MM.1S (cell line): ENCODE measurements at regions not wholly inside any gene's neighbourhood (a gene's known extent, or its start where the extent isn't known, plus 50 kb on each side); places are given as distances from the start of the nearest gene placed in this dataset.

Experiments
- DNase-seq: peaks from one replicate; pipeline ENCODE4 v3.0.0-alpha.2; 2015
- H2AFZ ChIP-seq: fragments of 300-600 bp; sonication (generic); 2 replicates; pipeline ENCODE4 v1.6.0; 2016; ENCODE audit warnings: antibody characterized with exemption, low read length
- H3F3A ChIP-seq: fragments of 300-600 bp; sonication (generic); 2 replicates; pipeline ENCODE4 v1.6.1; 2016; ENCODE audit warnings: mild to moderate bottlenecking, antibody characterized with exemption, low read length, moderate library complexity, mixed read lengths; ENCODE audit not compliant: insufficient read depth
- H3K27ac ChIP-seq: fragments of 300-600 bp; sonication (generic); 2 replicates; pipeline ENCODE4 v1.5.1; 2016; ENCODE audit warnings: mild to moderate bottlenecking, low read length
- H3K27me3 ChIP-seq: fragments of 300-600 bp; sonication (generic); replicated peaks from 2 replicates; pipeline ENCODE4 v1.6.0; 2016; ENCODE audit warnings: low read length; ENCODE audit not compliant: insufficient read depth
- H3K36me3 ChIP-seq: fragments of 300-600 bp; sonication (generic); replicated peaks from 2 replicates; pipeline ENCODE4 v1.6.1; 2016; ENCODE audit warnings: mild to moderate bottlenecking, low read length, mixed read lengths; ENCODE audit not compliant: insufficient read depth
- H3K4me1 ChIP-seq: fragments of 300-600 bp; sonication (generic); 2 replicates; pipeline ENCODE4 v1.6.1; 2016; ENCODE audit warnings: low read length, mixed read lengths
- H3K4me2 ChIP-seq: fragments of 300-600 bp; sonication (generic); 2 replicates; pipeline ENCODE4 v1.6.0; 2016; ENCODE audit warnings: low read depth, low read length
- H3K4me3 ChIP-seq: fragments of 300-600 bp; sonication (generic); 2 replicates; pipeline ENCODE4 v1.5.1; 2016; ENCODE audit warnings: low read length, mixed read lengths
- H3K79me2 ChIP-seq: fragments of 300-600 bp; sonication (generic); 2 replicates; pipeline ENCODE4 v1.6.1; 2016; ENCODE audit warnings: mixed run types, low read length, mixed read lengths
- H3K9ac ChIP-seq: fragments of 300-600 bp; sonication (generic); 2 replicates; pipeline ENCODE4 v1.6.1; 2016; ENCODE audit warnings: low read length, mixed read lengths
- H3K9me2 ChIP-seq: fragments of 300-600 bp; sonication (generic); replicated peaks from 2 replicates; pipeline ENCODE4 v1.6.1; 2016; ENCODE audit warnings: mild to moderate bottlenecking, low read length, mixed read lengths; ENCODE audit not compliant: insufficient read depth
- H3K9me3 ChIP-seq: fragments of 300-600 bp; sonication (generic); replicated peaks from 2 replicates; pipeline ENCODE4 v1.6.1; 2016; ENCODE audit warnings: mild to moderate bottlenecking, low read length, mixed read lengths; ENCODE audit not compliant: insufficient read depth
- H4K20me1 ChIP-seq: fragments of 300-600 bp; sonication (generic); 2 replicates; pipeline ENCODE4 v1.6.1; 2016; ENCODE audit warnings: mild to moderate bottlenecking, low read length, moderate library complexity, mixed read lengths; ENCODE audit not compliant: insufficient read depth
- CTCF ChIP-seq: fragments of 300-600 bp; sonication (generic); IDR thresholded peaks from 2 replicates; pipeline ENCODE4 v1.5.1; 2016; ENCODE audit warnings: antibody characterized with exemption, low read length, mixed read lengths
- EZH2 ChIP-seq: fragments of 300-600 bp; sonication (generic); optimal IDR thresholded peaks from 2 replicates; pipeline ENCODE3; 2017; ENCODE audit warnings: low read depth, mild to moderate bottlenecking, antibody characterized with exemption, low read length, mixed read lengths
- EZH2phosphoT487 ChIP-seq: fragments of 300-600 bp; sonication (generic); IDR thresholded peaks from 2 replicates; pipeline ENCODE4 v1.6.1; 2018; ENCODE audit warnings: antibody characterized with exemption, low read length

- no peak overlapping the region for H3K27ac ChIP-seq
- H2AFZ ChIP-seq = no peak overlapping the region
- no peaks in the 10 kb centered on the region for H3K9me3 ChIP-seq
- DNase-seq = no peak
- no peak overlapping the region for H3K4me3 ChIP-seq
- H3K27me3 ChIP-seq = no peaks in the 10 kb centered on the region
- H3K4me1 ChIP-seq = no peaks in the 10 kb centered on the region
- no peaks in the 10 kb centered on the region for H3F3A ChIP-seq
- TF ChIP-seq CTCF = no peak
- TF ChIP-seq EZH2phosphoT487 = no peak
- no peak for TF ChIP-seq EZH2
- no peaks in the 10 kb centered on the region for H3K9me2 ChIP-seq
- H3K4me2 ChIP-seq = no peak overlapping the region
- no peaks in the 10 kb centered on the region for H4K20me1 ChIP-seq
- no peak overlapping the region for H3K9ac ChIP-seq
- no peaks in the 10 kb centered on the region for H3K79me2 ChIP-seq
- H3K36me3 ChIP-seq = no peaks in the 10 kb centered on the region
These were observed 128.7 kb upstream of the APC start for GRCh38 chr5:112608975-112609374.

GRCh38 chr5:112612663-112613062 is 125.0 kb upstream of the APC start:
- Histone ChIP-seq H3K9me3 (no peaks in the 10 kb centered on the region), H3F3A (no peaks in the 10 kb centered on the region), H3K4me1 (no peaks in the 10 kb centered on the region), H3K27ac (no peak overlapping the region), H4K20me1 (no peaks in the 10 kb centered on the region), H3K4me2 (no peak overlapping the region), H3K79me2 (no peaks in the 10 kb centered on the region), H3K9ac (no peak overlapping the region), H2AFZ (no peak overlapping the region), H3K27me3 (no peaks in the 10 kb centered on the region), H3K9me2 (no peaks in the 10 kb centered on the region), H3K4me3 (no peak overlapping the region), H3K36me3 (no peaks in the 10 kb centered on the region)
- no peak for TF ChIP-seq EZH2phosphoT487
- TF ChIP-seq CTCF = no peak
- no peak for TF ChIP-seq EZH2
- DNase-seq = no peak

DNA sequence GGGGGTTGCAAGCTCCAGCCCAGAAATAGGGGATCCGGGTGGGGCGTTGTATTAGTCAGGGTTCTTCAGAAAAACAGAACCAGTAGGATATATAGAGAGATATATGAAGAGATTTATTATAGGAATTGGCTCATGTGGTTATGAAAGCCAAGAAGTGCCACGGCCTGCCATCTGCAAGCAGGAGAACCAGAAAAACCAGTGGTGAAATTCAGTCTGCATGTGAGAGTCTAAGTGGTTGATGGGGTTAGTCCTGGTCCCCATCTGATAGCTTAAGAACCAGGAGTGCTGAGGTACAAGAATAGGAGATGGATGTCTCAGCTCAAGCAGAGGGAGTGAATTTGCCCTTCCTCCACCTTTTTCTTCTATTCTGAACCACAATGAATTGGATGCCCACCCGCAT is 123.4 kb upstream of the APC start:
- Histone ChIP-seq H3K4me2 (no peak overlapping the region), H3K27me3 (no peaks in the 10 kb centered on the region), H4K20me1 (no peaks in the 10 kb centered on the region), H3K9ac (no peak overlapping the region), H3K4me1 (no peaks in the 10 kb centered on the region), H3K4me3 (no peak overlapping the region), H3K27ac (no peak overlapping the region), H2AFZ (no peak overlapping the region), H3K79me2 (no peaks in the 10 kb centered on the region), H3K9me3 (no peaks in the 10 kb centered on the region), H3F3A (no peaks in the 10 kb centered on the region), H3K9me2 (no peaks in the 10 kb centered on the region), H3K36me3 (no peaks in the 10 kb centered on the region)
- DNase-seq = no peak
- no peak for TF ChIP-seq EZH2phosphoT487
- TF ChIP-seq CTCF = no peak
- TF ChIP-seq EZH2 = no peak

DNA sequence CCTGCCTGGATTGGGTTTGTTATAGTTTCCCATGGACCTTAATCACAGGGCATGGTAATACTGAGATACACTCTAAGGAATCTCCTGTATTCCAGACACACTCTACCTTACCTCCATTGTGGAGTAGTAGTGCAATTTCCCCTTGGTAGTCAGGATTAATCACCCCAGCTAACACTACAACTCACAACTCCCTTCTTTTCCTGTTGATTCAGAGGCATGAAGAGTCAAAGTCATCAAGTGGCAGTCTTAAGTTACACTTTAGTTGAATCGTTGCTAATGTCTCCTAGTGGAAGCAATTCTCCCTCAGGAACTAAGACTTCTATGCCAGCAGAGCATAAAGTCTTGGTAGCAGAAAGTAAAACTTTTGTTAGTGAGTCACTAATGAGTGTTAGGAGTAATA is 122.7 kb upstream of the APC start:
- Histone ChIP-seq H3K4me1 (no peaks in the 10 kb centered on the region), H2AFZ (no peak overlapping the region), H3K4me2 (no peak overlapping the region), H3K9ac (no peak overlapping the region), H3K79me2 (no peaks in the 10 kb centered on the region), H3F3A (no peaks in the 10 kb centered on the region), H3K36me3 (no peaks in the 10 kb centered on the region), H3K9me2 (no peaks in the 10 kb centered on the region), H4K20me1 (no peaks in the 10 kb centered on the region), H3K27ac (no peak overlapping the region), H3K27me3 (no peaks in the 10 kb centered on the region), H3K9me3 (no peaks in the 10 kb centered on the region), H3K4me3 (no peak overlapping the region)
- TF ChIP-seq EZH2 (no peak), CTCF (no peak), EZH2phosphoT487 (no peak)
- no peak for DNase-seq
